Dedifferentiated amniotic fluid mesenchymal stem cell (primary cell): ENCODE measurements at regions not wholly inside any gene's neighbourhood (a gene's known extent, or its start where the extent isn't known, plus 50 kb on each side); places are given as distances from the start of the nearest gene placed in this dataset.

Source experiments
- DNase-seq: peaks from one replicate; pipeline ENCODE4 v3.0.0-alpha.2; 2016; ENCODE audit errors: extremely low spot score

GRCh38 chr4:13933191-13933590, 305.7 kb upstream of the BOD1L1 start:
- peak; percentile 49 for DNase-seq

DNA sequence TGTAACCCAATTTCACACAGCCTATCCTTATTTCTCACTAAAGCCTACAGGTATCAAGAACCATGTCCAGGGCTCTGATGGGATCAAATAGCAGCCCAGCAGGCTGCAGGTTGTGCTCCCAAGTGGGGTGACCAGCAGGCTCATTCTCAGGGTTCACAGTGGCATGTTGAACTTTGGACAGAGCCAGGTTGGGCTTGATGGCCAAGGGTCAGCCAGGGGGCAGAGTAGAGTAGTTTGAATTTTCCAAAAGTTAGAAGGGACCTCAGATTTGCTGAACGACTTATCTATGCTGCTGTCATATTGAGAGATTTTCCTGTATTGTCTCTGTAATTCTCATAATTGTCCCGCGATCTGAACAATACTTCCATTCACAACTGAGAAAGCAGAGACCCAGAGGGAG, 310.8 kb upstream of the BOD1L1 start:
- no peak for DNase-seq

- no peak for DNase-seq
Observed at GRCh38 chr4:13940921-13941320, 313.4 kb upstream of the BOD1L1 start.

- DNase-seq, result no peak
Observed at GRCh38 chr4:13942977-13943376, 315.5 kb upstream of the BOD1L1 start.

GRCh38 chr4:13944095-13944511, 316.6 kb upstream of the BOD1L1 start:
- DNase-seq, result no peak

DNA sequence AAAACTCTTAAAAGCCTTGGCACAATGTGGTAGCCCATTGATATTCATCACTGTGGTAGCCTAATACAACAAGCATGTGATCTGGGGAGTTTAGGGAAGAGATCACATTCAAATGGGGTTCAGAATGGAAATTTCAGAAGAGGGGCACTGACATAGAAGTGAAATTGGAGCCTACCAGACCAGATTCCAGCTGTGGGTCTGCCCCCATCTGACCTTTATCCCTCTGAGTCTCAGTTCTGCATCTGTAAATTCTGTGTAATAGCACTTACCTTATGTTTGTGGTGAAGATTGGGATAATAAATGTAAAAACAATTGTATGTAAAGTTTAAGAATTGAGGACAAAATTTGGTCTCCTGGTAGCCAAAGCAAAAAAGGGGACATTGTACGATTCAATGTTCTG, 320.4 kb upstream of the BOD1L1 start:
- DNase-seq, result no peak

DNA sequence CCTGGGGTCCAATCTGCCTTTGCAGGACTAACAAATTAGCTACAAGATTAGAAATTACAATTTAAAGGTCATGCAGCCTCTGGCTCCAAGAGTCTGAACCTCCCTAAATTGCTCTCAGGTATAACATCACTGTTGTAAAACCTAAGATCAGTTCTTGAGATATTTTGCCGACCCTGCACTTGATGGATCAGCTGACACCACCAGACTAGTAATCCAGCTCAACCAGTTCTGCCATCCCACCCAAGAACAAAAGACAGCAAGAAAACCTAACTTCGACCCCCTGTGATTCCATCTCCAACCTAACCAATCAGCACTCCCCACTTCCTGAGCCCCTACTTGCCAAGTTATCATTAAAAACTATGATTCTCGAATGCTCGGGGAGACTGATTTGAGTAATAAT, 323.0 kb upstream of the BOD1L1 start:
- no peak for DNase-seq

DNA sequence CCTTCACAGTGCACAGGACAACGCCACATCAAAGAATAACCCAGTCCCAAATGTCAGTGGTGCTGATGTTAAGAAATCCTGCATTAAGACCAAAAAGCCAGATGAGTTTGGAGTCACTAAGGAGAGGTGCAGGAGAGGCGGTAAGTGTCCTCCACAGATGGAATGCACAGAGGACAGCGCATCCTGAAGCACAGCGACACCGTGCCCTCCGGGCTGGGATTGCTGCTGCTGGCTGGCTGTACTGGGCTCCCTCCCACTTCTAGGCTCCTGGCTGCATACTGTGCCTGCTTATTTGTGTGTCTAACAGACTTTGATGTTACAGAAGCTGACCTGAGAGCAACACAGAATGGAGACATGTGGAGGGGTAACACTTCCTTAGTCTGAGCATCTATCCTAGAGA, 325.6 kb upstream of the BOD1L1 start:
- no peak for DNase-seq

GRCh38 chr4:13955551-13955950, 328.0 kb upstream of the BOD1L1 start:
- no peak for DNase-seq

GRCh38 chr4:13956947-13957346, 329.4 kb upstream of the BOD1L1 start:
- DNase-seq, result no peak

DNA sequence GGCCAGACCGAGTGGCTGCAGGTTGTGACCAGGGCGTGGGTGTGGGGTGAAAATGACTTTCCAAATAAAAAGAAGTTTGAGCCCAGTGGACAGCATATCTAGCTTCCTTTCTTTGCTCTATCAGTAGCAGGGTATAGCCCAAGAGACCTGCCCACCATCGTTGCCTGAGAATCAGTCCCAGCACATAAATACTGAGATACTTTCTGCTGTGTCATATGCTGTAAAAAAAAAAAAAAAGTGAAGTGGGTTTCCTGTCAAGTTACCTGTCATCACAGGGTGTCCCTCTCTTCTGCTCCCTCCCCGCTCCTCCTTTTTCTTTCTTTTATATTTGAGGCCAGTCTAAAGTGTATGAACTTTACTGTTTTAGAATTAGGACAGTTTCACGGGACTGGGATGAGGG, 330.3 kb upstream of the BOD1L1 start:
- DNase-seq, result no peak

DNA sequence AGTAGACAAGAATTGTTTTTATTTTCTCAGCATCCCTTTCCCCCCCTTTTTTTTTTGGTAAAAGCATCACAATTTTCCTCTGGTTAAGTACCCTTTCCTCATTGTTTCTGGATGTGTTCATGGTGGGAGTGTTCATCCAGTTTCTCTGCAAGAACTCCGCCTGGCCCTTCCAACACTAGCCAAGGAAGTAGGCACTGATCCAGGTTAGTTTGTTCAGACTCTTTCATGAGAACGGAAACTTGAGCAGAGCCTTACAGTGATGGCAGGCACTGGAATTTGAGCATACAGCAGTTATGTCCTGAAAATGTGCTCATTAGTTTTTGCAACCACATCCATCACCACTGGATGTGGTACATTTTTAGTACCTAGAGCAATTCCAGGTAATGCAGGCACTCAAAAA, 336.1 kb upstream of the BOD1L1 start:
- no peak for DNase-seq

GRCh38 chr4:13966231-13967195, 339.0 kb upstream of the BOD1L1 start:
- peak; percentile 31 for DNase-seq

- DNase-seq, result no peak
Observed at GRCh38 chr4:13968723-13969122, 341.2 kb upstream of the BOD1L1 start.

DNA sequence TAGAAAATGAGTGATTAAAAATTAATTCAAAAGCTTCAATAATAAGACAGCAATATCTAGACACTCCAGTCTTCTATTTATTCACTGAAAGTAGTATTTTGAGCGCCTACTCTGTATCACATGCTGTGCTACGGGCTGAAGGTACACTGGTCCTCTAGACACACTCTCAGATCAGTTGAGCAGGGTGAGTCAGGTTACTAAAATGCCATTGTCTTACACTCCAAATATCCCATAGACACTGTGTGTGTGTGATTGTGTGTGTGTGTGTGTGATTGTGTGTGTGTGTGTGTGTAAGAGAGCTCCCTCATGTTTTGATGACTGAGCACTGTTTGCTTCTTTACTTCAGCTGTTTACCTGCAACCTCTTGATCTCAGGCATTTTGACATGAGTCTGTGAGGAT, 342.8 kb upstream of the BOD1L1 start:
- no peak for DNase-seq

DNA sequence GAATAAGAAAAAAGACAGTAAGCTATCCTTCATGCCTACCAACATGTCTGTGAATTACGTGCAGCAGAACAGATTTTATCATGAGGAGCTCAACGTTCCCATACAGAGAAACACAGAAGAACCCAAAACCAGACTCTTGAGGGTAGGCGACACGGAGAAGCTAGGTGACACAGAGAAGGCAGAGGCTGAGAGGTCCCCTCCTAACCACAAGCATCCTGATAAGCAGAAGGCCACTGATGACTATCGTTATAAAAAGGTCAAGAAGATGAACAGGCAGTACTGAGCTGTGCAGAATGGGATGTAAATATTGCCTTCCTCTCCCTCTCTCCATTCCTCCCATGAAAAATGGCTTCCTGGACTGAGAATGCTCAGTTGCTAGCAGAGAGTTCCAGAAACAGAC, 350.2 kb upstream of the BOD1L1 start:
- no peak for DNase-seq

- DNase-seq, result peak; percentile 73
Observed at GRCh38 chr4:13980317-13981310, 353.1 kb upstream of the BOD1L1 start.

GRCh38 chr4:13981499-13981898, 354.0 kb upstream of the BOD1L1 start:
- DNase-seq, result no peak

DNA sequence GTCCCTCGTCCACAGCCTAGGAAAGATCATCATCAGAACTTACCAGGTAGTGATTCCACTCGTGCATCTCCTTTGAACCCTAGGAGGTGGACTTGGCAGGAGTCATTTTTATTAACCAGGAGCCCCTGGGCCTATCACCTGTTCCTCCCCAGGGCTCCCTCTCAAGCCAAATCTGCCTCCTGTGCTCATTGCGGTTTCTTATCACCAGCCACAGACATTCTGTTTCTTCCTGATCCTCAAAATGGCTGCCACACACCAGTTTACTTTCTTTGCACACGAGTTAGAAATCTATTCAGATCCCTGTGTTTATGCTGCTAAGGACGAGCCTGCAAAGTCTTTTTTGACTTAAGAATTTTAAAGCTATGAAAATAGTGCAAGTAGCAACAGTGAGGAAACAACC, 354.5 kb upstream of the BOD1L1 start:
- no peak for DNase-seq

GRCh38 chr4:13983189-13983790, 355.8 kb upstream of the BOD1L1 start:
- DNase-seq, result no peak

GRCh38 chr4:13984991-13985800, 357.7 kb upstream of the BOD1L1 start:
- peak; percentile 63 for DNase-seq
